ENCODE measurements at regions not wholly inside any gene's neighbourhood (a gene's known extent, or its start where the extent isn't known, plus 50 kb on each side); places are given as distances from the start of the nearest gene placed in this dataset.
"Not testable (repeated sequence)": the region's sequence is repeated elsewhere in the genome, so short reads cannot be mapped to it uniquely, and the experiment has no call there.

GRCh38 chr5:89320421-89321277 lies 437.7 kb upstream of the MEF2C start:
- DNase-seq (ENCODE audit: extremely low read depth in 1 of 2, low read depth in 1 of 2), result no peak

GRCh38 chr5:89317838-89318237 lies 434.9 kb upstream of the MEF2C start:
- DNase-seq (ENCODE audit: extremely low read depth in 1 of 2, low read depth in 1 of 2), result not testable (repeated sequence)

DNA sequence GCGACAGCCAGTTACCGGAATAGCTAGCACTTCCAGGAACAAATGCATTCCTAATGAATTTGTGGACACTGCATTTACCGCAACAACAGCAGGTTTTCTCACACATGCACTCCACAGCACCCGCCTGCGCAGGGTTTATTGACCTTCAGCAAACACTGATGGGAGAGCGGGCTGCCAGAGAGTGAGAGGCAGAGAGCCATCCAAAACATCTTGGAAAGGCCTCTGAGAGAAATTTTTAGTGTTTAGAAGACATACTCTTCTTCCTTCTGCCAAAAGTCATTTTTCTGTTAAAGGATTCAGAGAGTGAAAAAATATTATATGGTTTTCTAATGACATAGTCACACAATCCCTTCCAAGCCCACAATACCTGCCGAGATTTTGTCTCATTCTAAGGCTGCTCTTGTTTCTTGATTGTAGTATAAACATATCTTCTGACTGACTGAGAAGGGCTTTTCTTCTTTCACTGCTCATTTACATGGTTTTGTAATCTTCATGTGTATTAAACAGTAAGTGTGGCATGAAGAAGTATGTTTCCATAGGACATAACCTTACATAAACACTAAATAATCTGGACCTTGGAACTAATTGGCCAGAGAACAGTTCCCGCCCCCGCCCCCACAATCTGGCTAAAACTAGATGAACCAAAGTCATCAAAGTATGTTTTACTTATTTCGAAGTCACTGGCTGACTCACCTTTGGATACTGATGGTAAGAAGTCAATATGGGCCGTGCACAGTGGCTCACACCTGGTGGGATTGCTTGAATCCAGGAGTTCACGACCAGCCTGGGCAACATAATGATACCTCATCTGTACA lies 432.5 kb upstream of the MEF2C start:
- DNase-seq (ENCODE audit: extremely low read depth in 1 of 2, low read depth in 1 of 2), result no peak

- DNase-seq (ENCODE audit: extremely low read depth in 1 of 2, low read depth in 1 of 2), result no peak
Measured at GRCh38 chr5:89313804-89314588, 431.0 kb upstream of the MEF2C start.

GRCh38 chr5:89313044-89313443 lies 430.1 kb upstream of the MEF2C start:
- DNase-seq (ENCODE audit: extremely low read depth in 1 of 2, low read depth in 1 of 2), result no peak

- DNase-seq (ENCODE audit: extremely low read depth in 1 of 2, low read depth in 1 of 2), result no peak
Measured at GRCh38 chr5:89309268-89309667, 426.3 kb upstream of the MEF2C start.

DNA sequence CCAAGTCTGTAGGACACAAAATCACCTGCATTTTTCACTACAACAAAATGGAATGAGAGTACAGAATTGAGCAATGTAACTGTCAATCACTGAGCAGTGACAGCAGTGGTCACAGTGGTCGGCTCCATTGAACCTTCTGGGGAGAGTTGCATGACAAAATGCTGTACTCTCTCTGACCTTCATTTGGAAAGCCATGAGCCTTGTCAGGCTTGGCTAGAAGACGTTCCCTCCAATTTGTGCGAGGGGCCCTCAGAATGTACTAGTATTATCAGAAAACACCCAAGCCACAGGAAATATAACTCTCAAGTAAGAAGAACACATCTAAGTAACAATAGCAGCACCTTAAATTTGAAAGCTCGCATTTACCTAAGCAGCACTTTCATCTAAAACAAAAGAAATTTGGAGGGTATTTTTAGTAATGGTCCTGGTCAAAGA lies 425.6 kb upstream of the MEF2C start:
- DNase-seq (ENCODE audit: extremely low read depth in 1 of 2, low read depth in 1 of 2), result no peak

- no peak for DNase-seq (ENCODE audit: extremely low read depth in 1 of 2, low read depth in 1 of 2)
Measured at GRCh38 chr5:89307972-89308371, 425.0 kb upstream of the MEF2C start.

DNA sequence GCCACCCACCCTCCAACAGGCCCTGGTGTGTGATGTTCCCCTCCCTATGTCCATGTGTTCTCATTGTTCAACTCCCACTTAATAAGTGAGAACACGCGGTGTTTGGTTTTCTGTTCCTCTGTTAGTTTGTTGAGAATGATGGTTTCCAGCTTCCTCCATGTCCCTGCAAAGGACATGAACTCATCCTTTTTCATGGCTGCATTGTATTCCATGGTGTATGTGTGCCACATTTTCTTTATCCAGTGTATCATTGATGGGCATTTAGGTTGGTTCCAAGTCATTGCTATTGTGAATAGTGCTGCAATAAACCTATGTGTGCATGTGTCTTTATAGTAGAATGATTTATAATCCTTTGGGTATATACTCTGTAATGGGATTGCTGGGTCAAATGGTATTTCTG lies 424.2 kb upstream of the MEF2C start:
- not testable (repeated sequence) for DNase-seq (ENCODE audit: extremely low read depth in 1 of 2, low read depth in 1 of 2)

GRCh38 chr5:89303033-89303480 lies 420.1 kb upstream of the MEF2C start:
- no peak for DNase-seq (ENCODE audit: extremely low read depth in 1 of 2, low read depth in 1 of 2)

GRCh38 chr5:89302102-89302891 lies 419.3 kb upstream of the MEF2C start:
- no peak for DNase-seq (ENCODE audit: extremely low read depth in 1 of 2, low read depth in 1 of 2)

GRCh38 chr5:89301321-89302025 lies 418.5 kb upstream of the MEF2C start:
- no peak for DNase-seq (ENCODE audit: extremely low read depth in 1 of 2, low read depth in 1 of 2)

- no peak for DNase-seq (ENCODE audit: extremely low read depth in 1 of 2, low read depth in 1 of 2)
Measured at GRCh38 chr5:89300426-89300970, 417.5 kb upstream of the MEF2C start.

DNA sequence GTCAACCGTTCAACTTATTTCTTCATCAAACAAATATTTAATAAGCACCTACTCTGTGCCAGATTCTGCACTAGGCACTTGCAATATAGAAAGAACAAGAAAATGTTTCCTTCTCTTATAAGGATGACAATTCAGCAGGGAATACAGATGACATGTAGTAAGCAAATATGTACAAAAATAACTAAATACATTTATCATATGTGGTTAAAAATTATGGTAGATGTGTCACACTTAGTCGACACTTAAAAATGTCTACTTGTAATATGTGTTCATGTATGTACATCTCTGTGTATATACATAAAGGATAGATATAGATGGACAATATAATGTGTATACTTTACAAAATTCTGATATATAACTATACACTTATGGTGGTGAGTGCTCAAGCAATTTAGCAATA lies 417.0 kb upstream of the MEF2C start:
- DNase-seq (ENCODE audit: extremely low read depth in 1 of 2, low read depth in 1 of 2), result no peak

GRCh38 chr5:89297066-89297465 lies 414.1 kb upstream of the MEF2C start:
- no peak for DNase-seq (ENCODE audit: extremely low read depth in 1 of 2, low read depth in 1 of 2)

GRCh38 chr5:89293810-89294209 lies 410.8 kb upstream of the MEF2C start:
- no peak for DNase-seq (ENCODE audit: extremely low read depth in 1 of 2, low read depth in 1 of 2)

DNA sequence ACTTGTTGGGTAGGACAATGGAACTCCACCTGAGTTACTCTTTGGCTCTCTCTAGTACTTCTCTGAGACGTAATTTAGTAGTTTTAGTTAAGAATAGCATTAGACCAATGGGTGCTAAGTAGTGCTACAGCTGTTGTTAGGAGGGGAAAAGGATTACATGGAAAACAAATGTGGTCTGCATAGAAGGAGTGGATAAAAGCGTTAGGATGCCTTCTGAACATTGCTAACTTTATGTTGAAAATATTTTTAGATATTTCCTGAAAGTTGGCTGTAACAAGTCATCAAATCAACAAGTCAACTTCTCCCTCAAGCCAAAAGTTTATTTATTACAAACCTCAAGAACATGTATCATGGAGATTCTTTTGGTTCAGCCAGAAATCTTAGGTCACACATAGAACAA lies 409.5 kb upstream of the MEF2C start:
- DNase-seq (ENCODE audit: extremely low read depth in 1 of 2, low read depth in 1 of 2), result no peak

DNA sequence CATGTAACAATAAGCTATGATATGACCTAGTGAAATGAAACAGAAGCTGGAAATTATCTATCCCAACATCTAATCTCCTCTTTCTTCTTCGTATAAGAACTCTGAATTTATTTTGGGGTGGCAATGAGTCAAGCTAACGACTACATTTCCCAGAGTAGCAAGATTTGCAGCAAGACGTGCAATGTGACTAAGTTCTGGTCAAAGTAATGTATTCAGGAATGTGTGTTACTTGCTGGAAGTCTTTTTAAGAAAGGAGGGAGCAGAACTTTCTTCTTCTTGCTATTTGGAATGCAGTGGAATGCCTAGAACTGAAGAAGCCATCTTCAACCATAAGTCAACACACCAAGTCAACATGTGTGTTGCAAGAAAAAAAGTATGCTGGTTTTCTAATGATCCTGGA lies 406.6 kb upstream of the MEF2C start:
- DNase-seq (ENCODE audit: extremely low read depth in 1 of 2, low read depth in 1 of 2), result no peak

- no peak for DNase-seq (ENCODE audit: extremely low read depth in 1 of 2, low read depth in 1 of 2)
Measured at GRCh38 chr5:89287964-89288363, 405.0 kb upstream of the MEF2C start.

All from activated CD8-positive, alpha-beta memory T cell treated with anti-CD3 and anti-CD28 coated beads for 1 hour (primary cell).